GM21786 (cell line): ENCODE measurements at regions not wholly inside any gene's neighbourhood (a gene's known extent, or its start where the extent isn't known, plus 50 kb on each side); places are given as distances from the start of the nearest gene placed in this dataset.

Source experiments
- ATAC-seq: cut with Tn5 transposase; IDR thresholded peaks from one replicate; pipeline ENCODE4 v1.9.1; 2021; ENCODE audit not compliant: unreplicated experiment

DNA sequence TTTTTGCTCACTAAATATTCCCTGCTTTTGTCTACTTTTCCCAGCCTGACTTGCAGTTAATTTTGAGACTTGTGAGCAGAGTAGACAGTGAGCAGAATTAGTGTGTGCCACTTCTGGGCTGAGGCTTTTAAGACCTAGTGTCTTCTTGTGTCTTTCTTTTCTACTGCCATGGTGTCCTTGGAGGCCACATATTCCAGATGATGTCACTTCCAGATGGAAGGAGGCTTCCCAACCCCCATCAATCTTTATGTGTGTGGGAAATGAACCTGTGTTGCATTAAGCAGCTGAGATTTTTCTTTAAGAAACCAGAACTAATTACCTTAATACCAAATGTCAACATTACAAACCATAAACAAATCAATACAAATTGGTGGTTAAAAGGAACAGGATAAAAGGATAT is 774.7 kb upstream of the ROBO1 start:
- no peak for ATAC-seq

DNA sequence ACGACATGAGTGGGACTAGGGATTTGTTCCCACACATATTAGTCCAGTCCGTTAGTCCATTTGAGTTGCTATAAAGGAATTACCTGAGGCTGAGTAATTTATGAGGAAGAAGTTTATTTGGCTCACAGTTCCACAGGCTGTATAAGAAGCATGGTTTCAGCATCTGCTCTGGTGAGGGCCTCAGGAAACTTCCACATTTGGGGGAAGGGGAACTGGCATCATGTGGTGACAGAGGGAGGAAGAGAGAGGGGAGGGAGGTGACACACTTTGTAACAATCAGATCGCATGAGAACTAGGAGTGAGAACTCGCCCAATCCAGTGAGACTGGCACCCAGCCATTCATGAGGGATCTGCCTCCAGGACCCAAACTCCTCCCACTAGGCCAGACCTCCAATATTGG is 769.9 kb upstream of the ROBO1 start:
- ATAC-seq: no peak

DNA sequence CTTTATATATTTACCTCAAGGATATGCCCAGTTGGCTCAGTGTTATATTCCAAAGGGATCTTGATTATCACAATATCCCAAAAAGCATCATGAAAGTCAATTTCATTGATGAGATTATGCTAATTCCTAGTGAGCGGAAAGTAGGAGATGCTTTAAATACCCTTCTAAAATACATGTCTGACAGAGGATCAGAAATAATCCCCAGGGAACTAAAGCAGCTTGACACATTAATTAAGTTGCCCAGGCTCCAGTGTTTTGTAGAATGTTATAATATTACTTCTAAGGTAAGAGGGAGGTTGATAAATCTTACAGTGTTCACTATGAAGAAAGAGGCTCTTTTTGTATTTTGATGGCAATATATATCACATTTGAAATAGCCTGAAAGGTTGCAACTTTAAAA is 767.5 kb upstream of the ROBO1 start:
- no peak for ATAC-seq

DNA sequence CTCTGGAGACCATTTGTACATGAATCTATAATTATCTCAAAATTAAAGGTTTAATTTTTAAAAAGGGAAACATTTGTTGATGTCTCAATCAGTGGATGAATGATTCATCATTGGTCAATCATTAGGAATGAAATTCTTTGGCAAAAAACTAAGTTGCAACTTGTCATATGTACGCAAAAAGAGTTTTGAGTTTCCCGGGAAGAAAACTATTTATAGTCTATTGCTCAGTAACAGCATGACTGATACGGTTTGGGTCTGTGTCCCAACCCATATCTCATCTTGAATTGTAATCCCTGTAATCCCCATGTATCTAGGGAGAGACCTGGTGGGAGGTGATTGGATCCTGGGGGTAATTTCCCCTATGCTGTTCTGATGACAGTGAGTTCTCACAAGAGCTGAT is 765.8 kb upstream of the ROBO1 start:
- no peak for ATAC-seq

DNA sequence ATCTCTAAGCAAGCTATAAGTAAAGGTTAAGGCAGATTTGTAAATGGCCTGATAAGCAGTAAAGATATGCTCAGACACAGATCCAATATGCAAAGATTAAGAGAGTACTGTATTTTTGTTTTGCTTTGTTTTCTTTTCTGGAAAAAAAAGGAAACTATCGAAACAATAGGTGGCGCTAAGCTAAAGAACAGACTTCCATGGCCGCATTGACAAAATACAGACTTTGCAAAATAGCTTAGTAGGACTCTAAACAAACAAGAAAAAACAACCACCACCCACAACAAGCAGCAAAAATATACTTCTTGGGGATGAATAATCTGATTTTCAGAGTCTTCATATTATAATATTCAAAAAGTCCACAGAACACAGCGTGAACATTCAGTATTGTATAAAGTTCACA is 758.4 kb upstream of the ROBO1 start:
- no peak for ATAC-seq

DNA sequence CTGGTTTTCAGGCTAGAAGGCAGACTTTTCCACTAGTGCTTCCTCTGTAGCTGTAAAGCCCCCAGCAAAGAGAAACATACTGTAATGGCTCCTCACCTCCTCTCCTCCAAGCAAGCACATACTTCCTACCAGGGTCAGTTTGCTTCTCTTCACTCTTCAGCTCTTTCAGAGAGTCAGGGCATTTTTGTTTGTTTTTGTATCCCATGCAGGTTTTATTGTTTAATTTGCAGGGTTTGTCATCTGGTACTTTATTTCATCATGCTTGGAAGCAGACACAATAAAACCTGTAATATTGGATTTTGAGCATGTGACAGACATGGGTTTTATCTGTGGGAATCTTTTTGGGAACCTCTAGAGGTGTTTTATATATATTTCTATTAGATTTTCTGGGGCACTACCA is 753.3 kb upstream of the ROBO1 start:
- no peak for ATAC-seq

DNA sequence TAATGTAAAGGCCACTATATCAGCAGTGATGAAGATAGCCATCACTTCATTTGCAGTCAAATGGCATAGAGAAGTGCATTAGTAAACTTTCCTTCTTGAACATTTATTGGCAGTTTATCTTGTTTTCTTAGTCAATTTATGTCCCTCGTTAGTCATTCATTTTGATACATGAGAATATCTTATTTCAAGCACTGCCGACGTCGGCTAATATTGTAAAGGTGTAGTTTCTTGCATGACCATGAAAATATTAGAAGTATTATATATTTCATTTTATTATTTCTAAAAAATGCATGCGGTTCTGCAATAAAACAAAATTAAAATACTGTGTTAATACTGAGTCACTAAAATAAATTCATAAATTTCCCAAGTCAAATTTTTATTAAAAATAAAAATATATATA is 751.6 kb upstream of the ROBO1 start:
- ATAC-seq: no peak

DNA sequence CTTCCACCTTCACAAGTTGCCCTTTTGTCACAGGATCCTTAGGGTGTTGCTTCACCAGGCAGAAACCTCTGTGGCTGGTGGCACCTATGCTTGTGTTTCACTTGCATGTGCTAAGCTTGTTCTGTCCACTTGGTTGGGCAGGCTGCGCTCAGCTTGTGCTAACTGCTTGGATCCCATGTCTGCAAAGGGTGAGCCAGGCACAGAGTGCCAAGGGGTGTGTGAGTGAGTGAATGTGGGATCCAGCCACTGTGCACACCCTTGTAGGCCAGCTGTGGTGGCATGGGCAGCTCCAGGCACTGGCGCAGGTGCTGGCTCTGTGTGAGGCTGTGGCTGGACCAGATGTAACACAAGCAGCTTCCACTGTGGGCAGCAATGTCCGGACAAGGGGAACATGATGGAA is 728.7 kb upstream of the ROBO1 start:
- no peak for ATAC-seq

DNA sequence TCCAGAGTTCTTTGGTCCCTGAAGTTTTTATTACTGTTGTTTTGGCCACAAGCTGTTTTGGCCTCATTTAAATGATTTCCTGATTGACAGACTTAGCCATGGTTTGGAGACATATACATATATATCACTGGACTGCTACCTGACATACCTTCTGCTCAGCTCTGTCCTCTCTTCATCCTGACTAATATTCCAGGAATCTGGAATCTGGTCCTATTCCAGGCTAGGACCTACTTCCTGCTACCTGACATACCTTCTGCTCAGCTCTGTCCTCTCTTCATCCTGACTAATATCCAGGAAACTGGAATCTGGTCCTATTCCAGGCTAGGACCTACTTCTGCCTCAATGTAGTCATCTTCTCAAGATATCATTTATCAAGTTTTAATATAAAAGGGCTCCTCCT is 724.4 kb upstream of the ROBO1 start:
- ATAC-seq: no peak

DNA sequence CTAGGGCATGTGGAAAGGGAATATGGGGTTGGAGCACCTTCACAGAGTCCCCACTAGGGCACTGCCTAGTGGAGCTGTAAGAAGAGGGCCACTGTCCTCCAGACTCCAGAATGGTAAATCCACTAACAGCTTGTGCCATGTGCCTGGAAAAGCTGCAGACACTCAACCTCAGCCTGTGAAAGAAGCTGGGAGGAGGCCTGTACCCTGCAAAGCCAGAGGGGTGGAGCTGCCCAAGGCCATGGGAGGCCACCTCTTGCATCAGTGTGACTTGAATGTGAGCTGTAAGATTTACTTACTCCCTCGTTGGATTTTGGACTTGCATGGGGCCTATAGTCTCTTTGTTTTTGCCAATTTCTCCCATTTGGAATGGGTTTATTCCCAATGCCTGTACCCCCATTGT is 705.2 kb upstream of the ROBO1 start:
- ATAC-seq: no peak

DNA sequence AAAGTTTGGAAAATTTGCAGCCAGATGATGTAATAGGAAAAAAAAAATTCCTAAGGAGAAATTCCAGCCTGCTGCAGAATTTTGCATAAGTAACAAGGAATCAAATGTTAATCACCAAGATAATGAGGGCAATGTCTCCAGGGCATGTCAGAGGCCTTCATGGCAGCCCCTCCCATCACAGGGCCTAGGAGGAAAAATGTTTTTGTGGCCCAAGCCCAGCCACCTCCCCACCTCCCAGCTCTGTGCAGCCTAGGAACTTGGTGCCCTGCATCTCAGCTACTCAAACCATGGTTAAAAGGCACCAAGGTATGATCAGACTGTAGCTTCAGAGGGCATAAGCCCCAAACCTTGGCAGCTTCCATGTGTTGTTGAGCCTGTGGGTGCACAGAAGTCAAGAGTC is 704.7 kb upstream of the ROBO1 start:
- ATAC-seq: no peak

DNA sequence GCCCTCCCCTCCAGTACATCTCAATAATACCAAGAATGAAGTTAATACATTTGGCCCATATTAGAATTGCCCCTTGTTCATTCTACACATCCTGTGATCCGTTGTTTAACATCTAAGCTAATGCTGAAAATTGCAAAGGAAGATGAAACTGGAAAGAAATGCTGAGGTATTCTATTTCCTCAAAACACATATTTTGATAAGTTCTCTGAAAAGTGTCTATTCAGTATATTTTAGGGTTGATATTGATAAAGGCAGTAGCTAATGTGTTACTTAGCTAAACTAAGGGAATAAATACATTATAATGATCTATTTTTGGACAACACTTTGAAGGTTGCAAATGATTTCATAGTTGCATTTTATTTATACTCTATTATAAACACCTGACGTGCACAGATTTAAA is 702.6 kb upstream of the ROBO1 start:
- no peak for ATAC-seq

DNA sequence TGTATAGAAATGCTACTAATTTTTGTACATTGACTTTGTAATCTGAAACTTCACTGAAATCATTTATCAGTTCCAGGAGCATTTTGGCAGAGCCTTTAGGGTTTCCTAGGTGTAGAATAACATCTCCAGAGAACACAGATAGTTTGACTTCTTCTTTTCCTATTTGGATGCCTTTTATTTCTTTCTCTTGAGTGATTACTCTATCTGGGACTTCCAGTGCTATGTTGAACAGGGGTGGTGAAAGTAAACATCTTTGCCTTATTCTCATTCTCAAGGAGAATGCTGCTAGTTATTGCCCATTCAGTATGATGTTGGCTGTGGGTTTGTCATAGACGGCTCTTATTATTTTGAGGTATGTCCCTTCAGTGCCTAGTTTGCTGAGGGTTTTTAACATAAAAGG is 697.9 kb upstream of the ROBO1 start:
- ATAC-seq: no peak

DNA sequence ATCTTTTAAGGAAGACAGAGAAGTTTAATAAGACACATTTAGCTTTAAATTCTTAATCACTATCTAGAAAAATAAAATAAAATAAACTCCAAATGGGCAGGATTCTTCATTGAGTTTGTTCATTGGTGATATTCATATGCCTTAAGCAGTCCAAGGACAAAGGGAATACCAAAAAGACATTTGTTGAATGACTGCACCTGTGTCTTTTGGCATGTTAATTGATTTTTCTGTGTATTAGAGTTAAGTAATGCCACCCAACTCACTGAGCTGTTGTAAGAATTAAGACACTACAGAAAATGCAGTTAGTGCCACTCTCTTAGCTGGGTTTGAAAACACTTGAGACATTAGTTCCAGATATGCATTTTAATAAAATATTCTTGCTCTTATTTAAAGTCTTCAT is 683.6 kb upstream of the ROBO1 start:
- no peak for ATAC-seq

DNA sequence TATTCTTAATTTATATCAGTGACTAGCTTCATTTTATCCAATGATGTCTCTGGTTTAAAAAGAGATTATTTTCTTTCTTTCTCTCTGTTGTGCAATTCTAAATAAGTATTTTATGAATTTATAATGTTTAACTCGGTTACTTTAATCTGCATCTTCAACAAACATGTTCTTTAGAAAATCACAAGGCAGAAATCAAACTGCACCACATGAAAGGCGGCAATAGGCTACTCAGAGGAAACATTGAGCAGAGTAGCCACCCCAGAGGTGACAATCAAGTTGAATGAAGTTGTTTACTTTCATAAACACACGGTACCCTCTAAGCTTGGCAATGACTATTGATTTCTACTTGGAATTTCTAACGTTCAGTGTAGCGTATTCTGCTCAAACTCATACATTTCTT is 677.8 kb upstream of the ROBO1 start:
- no peak for ATAC-seq

DNA sequence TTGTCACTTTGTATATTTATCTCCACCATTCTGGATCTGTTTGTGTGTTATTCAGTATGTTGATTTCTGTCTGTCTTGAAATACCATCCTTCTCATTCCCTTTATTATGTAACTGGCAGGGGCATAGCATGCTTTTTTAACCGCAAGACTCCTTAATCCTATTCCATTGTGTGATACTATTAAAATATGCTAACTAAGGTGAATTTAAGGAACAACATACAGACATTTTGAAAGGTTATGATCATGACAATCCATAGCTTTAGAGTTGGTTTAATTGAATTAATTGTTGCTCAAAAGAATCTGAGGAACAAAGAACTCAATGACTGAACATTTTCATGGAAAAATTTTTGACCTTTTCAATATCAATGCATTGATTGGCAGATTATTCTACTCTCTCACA is 677.3 kb upstream of the ROBO1 start:
- ATAC-seq: no peak

DNA sequence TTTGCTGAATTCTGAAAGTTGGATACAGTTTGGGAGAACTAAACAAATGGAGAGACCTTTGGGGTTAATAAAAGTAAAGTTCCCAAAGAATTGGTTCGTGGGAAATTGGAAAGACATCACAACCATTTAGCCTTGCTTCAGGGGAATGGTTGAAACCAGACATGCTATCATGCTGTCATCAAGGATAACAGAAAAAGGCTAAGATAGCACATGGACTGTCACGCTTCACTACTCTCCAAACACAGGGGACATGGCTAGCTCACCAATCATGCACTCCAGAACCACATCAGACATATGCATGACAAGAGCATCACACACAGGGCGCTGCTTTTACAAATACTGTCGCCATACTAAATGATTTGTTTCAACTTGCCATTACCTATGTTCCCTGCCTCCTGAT is 671.7 kb upstream of the ROBO1 start:
- no peak for ATAC-seq

DNA sequence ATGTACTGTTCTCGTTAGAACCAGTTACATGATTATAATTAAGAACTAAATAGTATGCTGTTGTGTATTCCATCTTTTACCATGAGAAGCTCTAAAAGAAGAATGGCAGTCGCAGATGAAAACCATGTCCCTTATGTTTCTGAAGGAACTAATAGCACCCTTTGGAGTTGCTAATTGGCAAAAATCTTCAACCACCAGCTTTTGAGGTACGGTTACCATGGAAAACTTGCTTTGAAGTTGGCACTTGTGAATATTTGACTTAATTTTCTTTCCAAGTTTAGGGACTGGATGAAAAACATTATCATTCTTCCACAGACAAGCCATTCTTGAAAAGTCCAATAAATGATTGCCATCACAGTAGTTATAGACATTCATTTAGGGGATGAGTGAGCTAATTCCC is 666.6 kb upstream of the ROBO1 start:
- ATAC-seq: no peak

DNA sequence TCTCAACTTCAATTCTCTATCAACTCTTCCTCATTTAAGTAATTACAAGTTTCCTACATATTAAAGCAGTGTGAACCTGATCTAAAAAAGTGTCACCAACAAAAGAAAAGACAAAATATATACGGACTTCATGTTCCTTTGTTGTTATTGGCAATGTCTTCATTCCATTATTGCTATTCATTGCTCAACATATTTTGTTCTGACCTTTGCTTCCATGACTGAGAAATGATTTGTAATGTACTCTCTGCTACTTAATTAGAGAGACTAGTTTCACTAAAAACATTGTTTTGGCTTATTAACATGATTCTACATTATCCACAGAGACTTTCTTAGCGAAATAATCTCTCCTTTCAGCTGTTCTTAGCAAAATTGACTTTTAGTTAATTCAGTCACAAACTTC is 657.2 kb upstream of the ROBO1 start:
- no peak for ATAC-seq

DNA sequence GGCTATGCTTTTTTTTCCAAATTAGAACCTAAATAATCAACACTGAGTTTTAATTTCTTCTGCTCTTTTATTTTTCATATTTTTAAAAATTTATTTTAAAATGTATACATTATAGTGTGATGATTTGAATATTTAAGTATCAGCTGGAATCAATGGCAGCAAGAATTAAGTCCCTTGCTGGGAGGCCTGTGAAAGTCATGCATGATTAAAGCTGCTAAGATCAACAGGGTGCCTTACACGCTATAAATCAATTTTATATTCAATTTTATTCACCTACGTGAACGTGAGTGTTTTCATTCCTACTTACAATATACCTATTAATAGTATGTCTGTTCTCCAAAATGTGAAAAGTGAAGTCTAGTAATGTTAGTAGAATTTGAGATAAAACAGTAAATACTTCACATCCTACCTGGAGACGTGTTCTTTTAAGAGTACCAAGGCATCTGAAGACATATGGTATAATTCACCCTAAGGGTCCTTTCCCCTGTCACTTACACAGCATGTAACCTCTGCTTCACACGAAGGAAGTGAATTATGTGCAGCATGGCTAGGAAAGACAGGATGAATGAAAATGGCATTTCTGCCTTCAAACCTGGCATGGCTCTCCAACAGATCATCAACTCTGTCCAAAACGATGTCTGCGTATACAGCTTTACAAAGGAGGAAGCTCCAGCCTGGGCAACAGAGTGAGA is 640.4 kb upstream of the ROBO1 start:
- ATAC-seq: no peak

DNA sequence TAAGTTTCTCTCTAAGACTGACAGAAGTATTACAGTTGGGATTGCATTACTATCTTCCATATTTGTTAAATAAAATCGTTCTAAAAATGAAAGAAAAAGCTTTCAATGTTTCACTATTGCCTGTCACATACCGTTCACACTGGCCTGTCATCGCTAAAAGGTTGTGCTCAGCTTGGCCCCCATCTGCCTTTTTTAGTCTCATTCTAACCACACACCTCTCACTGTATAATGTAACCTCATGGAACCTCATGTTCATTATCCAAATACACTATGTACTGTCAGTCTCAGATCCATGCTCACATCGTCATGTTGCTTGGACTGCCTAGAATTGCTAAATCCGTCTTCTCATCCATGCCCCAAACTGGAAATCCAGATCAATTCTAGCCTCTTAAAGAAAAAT is 637.8 kb upstream of the ROBO1 start:
- no peak for ATAC-seq

DNA sequence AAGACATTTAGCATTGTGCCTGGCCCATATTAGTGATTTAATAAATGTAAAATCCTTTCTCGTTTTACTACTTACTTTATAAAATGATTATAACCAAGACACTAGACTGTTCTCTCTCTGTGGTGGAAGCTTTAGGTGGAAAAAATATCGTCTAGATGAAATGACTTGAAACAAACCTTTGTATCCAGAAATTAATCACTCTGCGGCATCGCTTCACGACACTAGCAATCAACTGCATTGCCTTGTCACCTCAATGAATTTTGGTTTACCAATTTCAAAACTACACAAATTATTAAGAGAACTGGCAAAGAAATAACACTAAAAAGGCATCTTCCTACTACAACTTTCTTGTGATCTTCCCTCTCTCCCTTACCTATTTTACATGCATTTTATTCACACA is 627.2 kb upstream of the ROBO1 start:
- ATAC-seq: no peak

DNA sequence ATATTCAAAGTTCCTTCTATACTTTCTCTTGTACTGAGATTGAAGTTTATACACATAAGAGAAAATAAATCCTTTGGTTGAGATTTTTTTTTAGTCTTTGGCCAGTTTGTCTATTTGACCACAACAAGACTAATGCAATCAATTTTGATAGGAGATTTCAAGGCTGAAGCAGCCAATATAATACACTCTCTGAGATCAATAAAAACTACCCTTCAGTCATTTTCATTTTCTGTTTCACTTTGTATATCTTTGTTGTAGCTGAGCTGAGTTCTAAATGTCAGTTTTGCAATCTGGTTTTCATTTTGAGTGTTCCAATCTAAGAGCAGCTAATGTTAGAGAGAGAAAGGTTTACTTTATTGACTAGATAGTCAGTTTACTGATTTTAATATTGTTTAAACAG is 623.8 kb upstream of the ROBO1 start:
- peak; percentile 87 for ATAC-seq

DNA sequence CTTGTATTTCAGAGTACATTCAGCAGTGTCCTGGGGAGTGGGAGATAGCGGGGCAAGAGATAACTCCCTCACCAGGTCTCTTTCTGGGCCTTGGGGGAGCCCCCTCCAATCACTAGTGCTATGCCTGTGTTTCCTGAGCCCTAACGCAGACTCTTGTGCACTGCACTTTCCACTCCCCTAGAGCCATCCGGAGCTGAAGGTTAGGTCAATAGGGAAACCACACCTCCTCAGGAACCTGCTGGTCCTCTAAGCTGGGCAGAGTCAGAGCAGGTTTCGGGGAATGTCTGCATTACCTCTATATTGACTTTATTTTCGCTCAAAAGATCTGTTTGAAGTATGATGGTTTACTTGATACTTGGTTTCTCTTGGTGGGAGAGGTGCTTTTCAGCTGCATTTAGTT is 617.0 kb upstream of the ROBO1 start:
- ATAC-seq: no peak
